Esophagus muscularis mucosa (tissue), 4 donors: ENCODE measurements at regions not wholly inside any gene's neighbourhood (a gene's known extent, or its start where the extent isn't known, plus 50 kb on each side); places are given as distances from the start of the nearest gene placed in this dataset.

ENCODE experiments used
- DNase-seq: peaks from one replicate; pipeline ENCODE4 v3.0.0-alpha.2; 2017; ENCODE audit errors: extremely low spot score
- H3K27ac ChIP-seq, 4 donors: fragments of 200-600 bp; sonication (generic); replicated peaks in 1 of 4; 1 replicate in 3 of 4; 2 replicates in 1 of 4; pipeline ENCODE4 v1.5.1; 2016 to 2019; ENCODE audit warnings: mild to moderate bottlenecking in 1 of 4
- H3K27me3 ChIP-seq, 4 donors: fragments of 200-600 bp; sonication (generic); one replicate each; pipeline versions ENCODE4 v1.5.1 to v1.6.0; 2016 to 2019
- H3K36me3 ChIP-seq, 4 donors: fragments of 200-600 bp; sonication (generic); one replicate each; pipeline ENCODE4 v1.5.1; 2016 to 2019
- H3K4me1 ChIP-seq, 4 donors: fragments of 200-600 bp; sonication (generic); one replicate each; pipeline ENCODE4 v1.5.1; 2016 to 2019
- H3K4me3 ChIP-seq, 4 donors: fragments of 200-600 bp; sonication (generic); 1 replicate in 2 of 4; 2 replicates in 2 of 4; pipeline ENCODE4 v1.5.1; 2016 to 2019; ENCODE audit warnings: mild to moderate bottlenecking in 4 of 4, moderate library complexity in 1 of 4
- H3K9me3 ChIP-seq, 4 donors: fragments of 200-600 bp; sonication (generic); 1 replicate in 3 of 4; 2 replicates in 1 of 4; pipeline ENCODE4 v1.5.1; 2016 to 2019
- EP300 ChIP-seq: sonication (generic); formaldehyde crosslinking; IDR thresholded peaks from one replicate; pipeline ENCODE4 v1.6.1; 2017; ENCODE audit warnings: antibody characterized with exemption
- POLR2A ChIP-seq: fragments of 450-650 bp; IDR thresholded peaks from one replicate; pipeline ENCODE4 v1.6.1; 2017; ENCODE audit warnings: antibody characterized with exemption, moderate library complexity, mild to moderate bottlenecking, low read depth
- POLR2AphosphoS5 ChIP-seq, 2 donors: sonication (generic); formaldehyde crosslinking; IDR thresholded peaks; one replicate each; pipeline ENCODE4 v1.6.1; 2017; ENCODE audit warnings: antibody characterized with exemption in 2 of 2
- WGBS: methylation state at CpG from one replicate; pipeline ENCODE4 v1.1.5; 2018; 5-methylcytosine and 5-hydroxymethylcytosine counted together
- intact Hi-C: fragments of 100-400 bp; cut with DNase I; formaldehyde crosslinking; loops from one replicate; pipeline ENCODE4 v1.15.1; 2023
- TF ChIP-seq, protein P1 (sequence below), 3 experiments: fragments of 200-600 bp in 2 of 3; fragments of 450-650 bp in 1 of 3; sonication (generic) in 2 of 3; IDR thresholded peaks; one replicate each; pipeline ENCODE4 v1.5.1; 2017 to 2019; ENCODE audit warnings: antibody characterized with exemption in 3 of 3, mild to moderate bottlenecking in 2 of 3, moderate library complexity in 1 of 3

DNA sequence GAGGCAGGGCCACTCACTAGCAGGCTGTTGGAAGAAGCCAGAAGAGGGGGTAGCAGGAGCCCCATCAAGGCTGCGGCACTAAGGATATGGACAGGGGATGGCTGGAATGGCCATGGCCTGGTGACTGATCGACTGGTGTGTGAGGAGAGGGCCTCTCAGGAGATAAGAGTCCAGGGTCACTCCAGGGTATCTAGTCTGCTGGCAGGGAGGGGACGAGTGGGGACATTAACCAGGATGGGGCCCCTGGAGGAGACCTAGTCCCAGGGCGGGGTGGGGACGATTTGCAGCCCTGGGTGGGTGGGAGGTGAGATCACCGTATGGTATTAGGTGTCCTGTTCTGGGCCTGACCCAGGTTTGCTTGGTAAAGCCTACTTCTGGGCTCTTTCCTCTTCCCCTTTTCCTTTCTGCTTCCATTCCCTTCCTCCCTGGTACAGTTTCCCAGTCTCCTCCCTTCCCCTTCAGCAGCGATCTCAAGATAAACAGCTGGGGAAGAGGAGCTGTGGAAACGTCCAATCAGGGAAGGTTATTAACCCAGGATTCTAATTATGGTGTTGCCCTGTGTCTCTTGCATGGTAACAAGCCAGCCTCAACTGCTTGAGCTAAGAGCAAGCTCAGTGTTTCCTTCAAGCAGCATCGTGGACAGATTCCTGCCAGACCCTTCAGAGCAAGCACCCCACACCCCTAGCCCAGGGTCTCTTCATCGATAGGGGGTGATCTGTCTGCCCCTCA lies 233.2 kb downstream of the RPS24 start:
- Histone ChIP-seq H3K36me3 (no peaks in the 10 kb centered on the region), H3K27me3 (no peaks in the 10 kb centered on the region), H3K4me3 (no peak overlapping the region), H3K4me1 (peaks cover 11 to 18% (median 15%) of the 10 kb centered on the region in 4 donors), H3K27ac (peak overlapping the region; percentile 60 to 78 (median 65)), H3K9me3 (no peaks in the 10 kb centered on the region)
- TF ChIP-seq, protein P1, sequence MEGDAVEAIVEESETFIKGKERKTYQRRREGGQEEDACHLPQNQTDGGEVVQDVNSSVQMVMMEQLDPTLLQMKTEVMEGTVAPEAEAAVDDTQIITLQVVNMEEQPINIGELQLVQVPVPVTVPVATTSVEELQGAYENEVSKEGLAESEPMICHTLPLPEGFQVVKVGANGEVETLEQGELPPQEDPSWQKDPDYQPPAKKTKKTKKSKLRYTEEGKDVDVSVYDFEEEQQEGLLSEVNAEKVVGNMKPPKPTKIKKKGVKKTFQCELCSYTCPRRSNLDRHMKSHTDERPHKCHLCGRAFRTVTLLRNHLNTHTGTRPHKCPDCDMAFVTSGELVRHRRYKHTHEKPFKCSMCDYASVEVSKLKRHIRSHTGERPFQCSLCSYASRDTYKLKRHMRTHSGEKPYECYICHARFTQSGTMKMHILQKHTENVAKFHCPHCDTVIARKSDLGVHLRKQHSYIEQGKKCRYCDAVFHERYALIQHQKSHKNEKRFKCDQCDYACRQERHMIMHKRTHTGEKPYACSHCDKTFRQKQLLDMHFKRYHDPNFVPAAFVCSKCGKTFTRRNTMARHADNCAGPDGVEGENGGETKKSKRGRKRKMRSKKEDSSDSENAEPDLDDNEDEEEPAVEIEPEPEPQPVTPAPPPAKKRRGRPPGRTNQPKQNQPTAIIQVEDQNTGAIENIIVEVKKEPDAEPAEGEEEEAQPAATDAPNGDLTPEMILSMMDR (IDR thresholded peaks at IDR 0.05) = no peak
- TF ChIP-seq POLR2A = no peak
- TF ChIP-seq POLR2AphosphoS5 (IDR thresholded peaks at IDR 0.05) = peak in 1 of 2 donors; percentile 33
- TF ChIP-seq EP300 = no peak
- DNase-seq = no peak
- WGBS = 45% methylated on average over 10 of the region's 10 CpGs
- intact Hi-C loops = no loop called here

DNA sequence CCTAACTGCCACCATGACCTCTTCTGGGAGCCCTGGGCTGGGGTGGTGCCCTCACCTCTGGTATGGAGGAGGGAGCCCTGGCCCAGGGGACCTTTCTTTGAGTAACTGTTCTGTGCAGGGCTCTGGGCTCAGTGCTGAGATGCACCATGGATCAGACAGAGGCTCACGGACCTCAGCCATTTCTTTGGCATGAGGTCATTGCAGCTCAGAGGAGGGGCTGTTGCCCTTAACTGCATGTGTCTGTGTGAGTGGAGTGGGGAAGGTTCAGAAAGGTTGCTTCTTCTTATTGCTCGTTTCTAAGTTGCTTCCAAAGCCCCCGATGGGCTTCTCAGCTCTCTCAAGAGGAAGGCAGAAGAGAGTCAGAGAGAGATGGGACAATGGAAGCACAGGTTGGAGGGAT lies 233.9 kb downstream of the RPS24 start:
- no peak for DNase-seq
- WGBS = 57% methylated on average over 3 of the region's 3 CpGs
- H3K4me1 ChIP-seq = peaks cover 11 to 18% (median 15%) of the 10 kb centered on the region in 4 donors
- H3K36me3 ChIP-seq = no peaks in the 10 kb centered on the region
- TF ChIP-seq POLR2AphosphoS5 (IDR thresholded peaks at IDR 0.05) (no peak), POLR2A (no peak), EP300 (no peak)
- TF ChIP-seq, protein P1 (IDR thresholded peaks at IDR 0.05) = no peak
- H3K9me3 ChIP-seq = peaks cover 0 to 5% (median 0%) of the 10 kb centered on the region in 4 donors
- H3K4me3 ChIP-seq = no peak overlapping the region
- H3K27me3 ChIP-seq = no peaks in the 10 kb centered on the region
- intact Hi-C loops = no loop called here
- H3K27ac ChIP-seq = peak overlapping the region; percentile 60 to 78 (median 65)

DNA sequence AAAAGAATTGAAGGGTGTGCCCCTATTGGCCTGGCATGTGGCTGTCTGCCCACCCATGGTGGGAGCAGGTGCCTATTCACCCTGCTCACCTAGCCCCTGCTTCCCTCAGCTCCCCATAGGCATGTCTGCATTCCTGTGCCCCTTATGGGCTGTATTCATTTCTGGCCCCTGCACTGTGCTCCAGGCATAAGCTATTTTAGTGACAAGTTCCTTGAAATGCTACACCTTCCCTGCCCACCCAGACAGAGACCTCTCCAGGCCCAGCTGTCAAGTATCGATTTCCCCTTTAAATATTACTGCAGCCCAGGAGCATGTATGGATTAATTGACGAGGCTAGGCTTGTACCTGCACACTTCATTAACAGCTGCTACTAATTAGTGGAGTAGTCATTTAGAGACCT lies 235.4 kb downstream of the RPS24 start:
- intact Hi-C loops = no loop called here
- TF ChIP-seq EP300 = no peak
- no peak for TF ChIP-seq POLR2AphosphoS5 (IDR thresholded peaks at IDR 0.05)
- TF ChIP-seq, protein P1 (IDR thresholded peaks at IDR 0.05) = no peak
- no peak for TF ChIP-seq POLR2A
- H3K4me3 ChIP-seq = no peak overlapping the region
- WGBS = 94% methylated on average over 2 of the region's 2 CpGs
- peaks cover 11 to 15% (median 14%) of the 10 kb centered on the region in 4 donors for H3K4me1 ChIP-seq
- peaks cover 0 to 5% (median 0%) of the 10 kb centered on the region in 4 donors for H3K9me3 ChIP-seq
- H3K27me3 ChIP-seq = no peaks in the 10 kb centered on the region
- DNase-seq = no peak
- H3K36me3 ChIP-seq = no peaks in the 10 kb centered on the region
- no peak overlapping the region for H3K27ac ChIP-seq

DNA sequence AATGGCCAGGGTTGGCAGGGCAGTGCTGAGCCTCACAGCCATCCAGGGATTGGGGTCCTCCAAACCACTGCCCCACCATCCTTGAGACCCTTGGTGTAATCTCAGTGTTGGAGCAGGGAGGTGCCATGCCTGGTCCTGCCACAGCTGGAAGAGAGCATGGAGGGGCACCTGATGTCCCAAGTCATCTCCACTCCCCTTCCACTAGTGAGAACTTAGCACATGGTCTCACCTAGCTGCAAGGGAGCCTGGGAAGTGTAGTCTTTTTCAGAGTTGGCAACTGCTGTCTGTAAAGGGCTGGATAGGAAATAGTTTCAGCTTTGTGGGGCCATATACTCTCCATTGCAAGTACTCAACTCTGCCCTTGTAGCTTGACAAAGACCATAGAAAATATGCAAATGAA lies 238.7 kb downstream of the RPS24 start:
- TF ChIP-seq, protein P1 (IDR thresholded peaks at IDR 0.05) = no peak
- no peak for TF ChIP-seq POLR2AphosphoS5 (IDR thresholded peaks at IDR 0.05)
- no peak for TF ChIP-seq EP300
- TF ChIP-seq POLR2A = no peak
- no peaks in the 10 kb centered on the region for H3K27me3 ChIP-seq
- H3K4me3 ChIP-seq = no peak overlapping the region
- H3K36me3 ChIP-seq = no peaks in the 10 kb centered on the region
- H3K27ac ChIP-seq = no peak overlapping the region
- no peak for DNase-seq
- peaks cover 6 to 14% (median 9%) of the 10 kb centered on the region in 4 donors for H3K4me1 ChIP-seq
- peaks cover 0 to 5% (median 0%) of the 10 kb centered on the region in 4 donors for H3K9me3 ChIP-seq
- intact Hi-C loops = no loop called here
